OCI-LY1 (cell line): ENCODE measurements at regions not wholly inside any gene's neighbourhood (a gene's known extent, or its start where the extent isn't known, plus 50 kb on each side); places are given as distances from the start of the nearest gene placed in this dataset.

Experiments
- H2AFZ ChIP-seq: fragments of 200-600 bp; sonication (generic), shearing (Covaris generic); 2 replicates; pipeline ENCODE4 v1.6.0; 2014; ENCODE audit warnings: antibody characterized with exemption, mild to moderate bottlenecking, low read length
- H3F3A ChIP-seq: fragments of 200-600 bp; sonication (generic), shearing (Covaris generic); 2 replicates; pipeline ENCODE4 v1.6.0; 2014; ENCODE audit warnings: mild to moderate bottlenecking, antibody characterized with exemption, low read length, moderate library complexity; ENCODE audit not compliant: insufficient read depth
- H3K27ac ChIP-seq: fragments of 200-600 bp; sonication (generic); 2 replicates; pipeline ENCODE4 v1.5.1; 2014; ENCODE audit warnings: low read length, mixed run types, mild to moderate bottlenecking, low read depth; ENCODE audit not compliant: poor library complexity, severe bottlenecking
- H3K27me3 ChIP-seq: fragments of 200-600 bp; sonication (generic); 2 replicates; pipeline ENCODE4 v1.6.0; 2014; ENCODE audit warnings: antibody characterized with exemption, mild to moderate bottlenecking, low read length, moderate library complexity; ENCODE audit not compliant: insufficient read depth
- H3K36me3 ChIP-seq: fragments of 200-600 bp; sonication (generic); 2 replicates; pipeline ENCODE4 v1.6.1; 2014; ENCODE audit warnings: mild to moderate bottlenecking, antibody characterized with exemption, low read length, moderate library complexity, mixed read lengths; ENCODE audit not compliant: insufficient read depth
- H3K4me1 ChIP-seq: fragments of 200-600 bp; sonication (generic); 2 replicates; pipeline ENCODE4 v1.5.1; 2014; ENCODE audit warnings: mild to moderate bottlenecking, low read length, moderate library complexity; ENCODE audit not compliant: insufficient read depth, severe bottlenecking
- H3K4me2 ChIP-seq: fragments of 200-600 bp; sonication (generic), shearing (Covaris generic); 2 replicates; pipeline ENCODE4 v1.6.1; 2014; ENCODE audit warnings: low read length
- H3K4me3 ChIP-seq: fragments of 200-600 bp; sonication (generic); 2 replicates; pipeline ENCODE4 v1.5.1; 2014; ENCODE audit warnings: low read length, low read depth, mild to moderate bottlenecking, mixed read lengths; ENCODE audit not compliant: poor library complexity, severe bottlenecking
- H3K79me2 ChIP-seq: fragments of 200-600 bp; shearing (Covaris generic); 2 replicates; pipeline ENCODE4 v1.6.1; 2016; ENCODE audit warnings: mixed run types, low read length, mixed read lengths; ENCODE audit not compliant: insufficient read depth
- H3K9ac ChIP-seq: fragments of 200-600 bp; sonication (generic), shearing (Covaris generic); 2 replicates; pipeline ENCODE4 v1.6.1; 2014; ENCODE audit warnings: mild to moderate bottlenecking, low read length, mixed read lengths
- H3K9me2 ChIP-seq: fragments of 200-600 bp; sonication (generic), shearing (Covaris generic); 2 replicates; pipeline ENCODE4 v1.6.1; 2014; ENCODE audit warnings: low read depth, mild to moderate bottlenecking, low read length, mixed read lengths
- H3K9me3 ChIP-seq: fragments of 200-600 bp; shearing (Covaris generic); 2 replicates; pipeline ENCODE4 v1.6.1; 2014; ENCODE audit warnings: low read length, mixed read lengths
- H4K20me1 ChIP-seq: fragments of 200-600 bp; sonication (generic), shearing (Covaris generic); 2 replicates; pipeline ENCODE4 v1.6.0; 2016; ENCODE audit warnings: mild to moderate bottlenecking, low read length; ENCODE audit not compliant: insufficient read depth
- CTCF ChIP-seq: fragments of 200-600 bp; sonication (generic), shearing (Covaris generic); IDR thresholded peaks from 2 replicates; pipeline ENCODE4 v1.5.1; 2017; ENCODE audit warnings: mild to moderate bottlenecking, antibody characterized with exemption, low read length, moderate library complexity, mixed read lengths
- EZH2 ChIP-seq: fragments of 200-600 bp; sonication (generic), shearing (Covaris generic); IDR thresholded peaks from 2 replicates; pipeline ENCODE4 v1.8.0; 2017; ENCODE audit warnings: borderline replicate concordance, mixed run types, mild to moderate bottlenecking, antibody characterized with exemption, low read length, moderate library complexity, mixed read lengths

DNA sequence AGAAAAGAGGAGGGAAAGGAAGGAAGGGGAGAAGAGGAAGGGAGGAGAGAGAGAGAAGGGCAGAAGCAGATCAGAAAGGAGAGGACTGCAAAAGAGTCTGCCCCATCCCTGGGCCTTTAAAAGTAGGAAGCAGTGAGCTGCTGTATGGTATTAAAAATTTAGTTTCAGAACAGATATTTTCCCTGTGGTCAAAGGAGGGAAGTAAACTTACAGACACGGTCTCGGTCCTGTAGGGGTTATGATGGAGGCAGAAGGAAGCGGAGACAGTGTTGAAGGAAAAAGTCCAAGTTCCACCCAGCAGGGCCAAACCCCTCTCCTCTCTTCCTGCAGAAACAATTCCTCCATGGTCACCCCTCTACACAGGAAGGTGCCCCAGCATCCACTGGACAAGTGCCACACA is 122.0 kb upstream of the PROK2 start:
- H3K27ac ChIP-seq: no peak overlapping the region
- H3F3A ChIP-seq: no peaks in the 10 kb centered on the region
- no peak overlapping the region for H3K4me3 ChIP-seq
- H3K9me3 ChIP-seq: no peaks in the 10 kb centered on the region
- H3K9ac ChIP-seq: no peak overlapping the region
- no peaks in the 10 kb centered on the region for H3K9me2 ChIP-seq
- no peak overlapping the region for H3K4me2 ChIP-seq
- no peaks in the 10 kb centered on the region for H4K20me1 ChIP-seq
- H2AFZ ChIP-seq: no peak overlapping the region
- H3K79me2 ChIP-seq: no peaks in the 10 kb centered on the region
- H3K27me3 ChIP-seq: no peaks in the 10 kb centered on the region; the same call in 1 of the 2 replicates
- TF ChIP-seq CTCF (no peak), EZH2 (no peak)
- H3K4me1 ChIP-seq: peaks cover 10% of the 10 kb centered on the region
- H3K36me3 ChIP-seq: no peaks in the 10 kb centered on the region

- Histone ChIP-seq H3F3A (no peaks in the 10 kb centered on the region), H3K79me2 (no peaks in the 10 kb centered on the region), H3K4me3 (no peak overlapping the region), H3K4me1 (peaks cover 10% of the 10 kb centered on the region), H3K9me2 (no peaks in the 10 kb centered on the region), H2AFZ (no peak overlapping the region), H3K9me3 (no peaks in the 10 kb centered on the region), H3K27ac (no peak overlapping the region), H3K36me3 (no peaks in the 10 kb centered on the region), H4K20me1 (no peaks in the 10 kb centered on the region), H3K27me3 (no peaks in the 10 kb centered on the region; the same call in 1 of the 2 replicates), H3K4me2 (no peak overlapping the region), H3K9ac (no peak overlapping the region)
- TF ChIP-seq EZH2: no peak
- no peak for TF ChIP-seq CTCF
Measured at GRCh38 chr3:71905426-71905825, 120.5 kb upstream of the PROK2 start.

- peaks cover 10% of the 10 kb centered on the region for H3K4me1 ChIP-seq
- TF ChIP-seq EZH2 (no peak), CTCF (no peak)
Measured at GRCh38 chr3:71903936-71904335, 119.0 kb upstream of the PROK2 start.

More at GRCh38 chr3:71903936-71904335, 119.0 kb upstream of the PROK2 start:
- Histone ChIP-seq H3K9ac (no peak overlapping the region), H3K27ac (no peak overlapping the region), H3K36me3 (no peaks in the 10 kb centered on the region), H3K9me3 (no peaks in the 10 kb centered on the region), H4K20me1 (no peaks in the 10 kb centered on the region), H3K9me2 (no peaks in the 10 kb centered on the region), H3K79me2 (no peaks in the 10 kb centered on the region), H3K4me3 (no peak overlapping the region), H3F3A (no peaks in the 10 kb centered on the region), H3K4me2 (no peak overlapping the region), H3K27me3 (no peaks in the 10 kb centered on the region), H2AFZ (no peak overlapping the region)
